Vagina (tissue), 2 donors: ENCODE measurements at regions not wholly inside any gene's neighbourhood (a gene's known extent, or its start where the extent isn't known, plus 50 kb on each side); places are given as distances from the start of the nearest gene placed in this dataset.

Experiments
- POLR2A ChIP-seq, 2 donors: fragments of 450-650 bp; IDR thresholded peaks; one replicate each; pipeline ENCODE4 v1.6.1; 2017; ENCODE audit warnings: antibody characterized with exemption in 2 of 2, mild to moderate bottlenecking in 2 of 2, moderate library complexity in 2 of 2
- POLR2AphosphoS5 ChIP-seq, 2 donors: sonication (generic); formaldehyde crosslinking; IDR thresholded peaks; one replicate each; pipeline ENCODE4 v1.9.0; 2017; ENCODE audit warnings: antibody characterized with exemption in 2 of 2, mild to moderate bottlenecking in 2 of 2, low read depth in 1 of 2; ENCODE audit not compliant: insufficient read depth in 1 of 2

DNA sequence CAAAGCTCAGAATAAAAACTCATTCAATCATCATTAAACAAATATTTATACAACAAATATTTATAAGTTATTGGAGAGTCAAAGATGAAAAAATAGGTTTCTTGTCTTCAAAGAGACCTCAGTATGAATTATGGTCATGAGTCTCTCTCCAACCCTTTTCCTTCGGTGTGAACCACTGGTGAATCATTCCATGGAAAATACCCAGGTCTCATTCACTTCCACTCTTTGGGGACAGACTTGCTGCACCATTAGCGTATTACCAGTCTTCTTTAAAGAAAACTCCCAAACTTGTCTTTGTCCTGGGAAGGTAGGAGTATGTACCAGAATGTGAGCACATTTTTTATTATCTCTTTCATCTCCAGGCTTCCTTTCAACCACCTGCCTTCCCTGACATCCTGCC is 257.4 kb upstream of the RBMS1 start:
- TF ChIP-seq POLR2AphosphoS5 (IDR thresholded peaks at IDR 0.05; ENCODE audit: insufficient read depth in 1 of 2, low read depth in 1 of 2) (no peak), POLR2A (IDR thresholded peaks at IDR 0.05) (no peak)
